Mucosa of rectum (tissue), 2 donors: ENCODE measurements at regions not wholly inside any gene's neighbourhood (a gene's known extent, or its start where the extent isn't known, plus 50 kb on each side); places are given as distances from the start of the nearest gene placed in this dataset.
A peak's percentile ranks its signal among the peaks of the same experiment; 100 is the strongest.

Experiments used
- H3K27ac ChIP-seq, 2 donors: one replicate each; pipeline ENCODE4 v1.7.0; 2013; ENCODE audit warnings: inconsistent platforms in 2 of 2, low read depth in 2 of 2, low read length in 2 of 2
- H3K27me3 ChIP-seq, 2 donors: one replicate each; pipeline ENCODE4 v1.7.0; 2013; ENCODE audit warnings: low read length in 2 of 2; ENCODE audit not compliant: control insufficient read depth in 2 of 2, insufficient read depth in 2 of 2
- H3K36me3 ChIP-seq, 2 donors: one replicate each; pipeline ENCODE4 v1.7.0; 2013; ENCODE audit warnings: low read length in 2 of 2; ENCODE audit not compliant: control insufficient read depth in 2 of 2, insufficient read depth in 2 of 2
- H3K4me1 ChIP-seq, 2 donors: one replicate each; pipeline ENCODE4 v1.7.0; 2013; ENCODE audit warnings: low read length in 2 of 2, mild to moderate bottlenecking in 1 of 2; ENCODE audit not compliant: control insufficient read depth in 2 of 2, insufficient read depth in 2 of 2
- H3K4me3 ChIP-seq, 2 donors: one replicate each; pipeline ENCODE4 v1.7.0; 2013; ENCODE audit warnings: low read length in 2 of 2
- H3K9ac ChIP-seq, 2 donors: one replicate each; pipeline ENCODE4 v1.7.0; 2013; ENCODE audit warnings: low read length in 2 of 2, low read depth in 1 of 2, mild to moderate bottlenecking in 1 of 2
- H3K9me3 ChIP-seq, 2 donors: one replicate each; pipeline ENCODE4 v1.7.0; 2013; ENCODE audit warnings: low read length in 2 of 2; ENCODE audit not compliant: control insufficient read depth in 2 of 2
- donor health status: healthy.
- donor health status: Normal muscosa, but diverticular disease.

DNA sequence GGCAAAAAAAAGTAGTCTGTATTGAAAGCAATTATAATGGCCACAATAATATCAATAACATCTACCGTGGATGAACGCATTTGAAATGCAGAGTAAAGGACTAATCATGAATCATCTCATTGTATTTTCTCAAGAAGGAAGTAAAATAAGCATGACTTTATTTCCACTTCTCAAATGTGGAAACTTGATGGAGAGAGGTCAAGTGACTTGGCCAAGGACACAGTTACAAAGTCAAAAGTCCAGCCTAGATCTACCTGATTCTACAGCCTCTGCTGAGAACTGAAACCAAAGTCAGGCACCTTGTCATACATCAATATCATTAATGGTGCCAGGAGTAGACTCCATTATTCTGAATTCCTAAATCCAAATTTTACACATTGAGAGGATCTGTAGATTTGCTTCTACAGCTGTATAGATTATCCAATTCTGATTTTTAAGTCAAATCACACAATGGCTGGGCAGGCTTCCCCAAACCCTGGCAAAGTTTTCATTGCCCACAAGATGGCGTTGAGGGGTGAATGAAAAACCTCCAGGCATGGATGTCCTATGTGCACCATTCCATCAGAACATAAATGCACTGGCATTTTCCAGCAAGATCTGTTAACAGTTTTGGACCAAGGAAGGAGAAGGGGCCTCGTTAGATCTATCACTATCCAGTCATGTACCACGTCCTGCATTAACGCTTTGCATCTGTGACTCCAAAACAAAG is 423.1 kb downstream of the MAFB start:
- no peaks in the 10 kb centered on the region for H3K9me3 ChIP-seq
- H3K4me1 ChIP-seq = peaks cover 0 to 4% of the 10 kb centered on the region in 2 donors
- no peak overlapping the region for H3K27ac ChIP-seq
- no peaks in the 10 kb centered on the region for H3K27me3 ChIP-seq
- no peak overlapping the region for H3K4me3 ChIP-seq
- no peaks in the 10 kb centered on the region for H3K36me3 ChIP-seq
- no peak overlapping the region for H3K9ac ChIP-seq

DNA sequence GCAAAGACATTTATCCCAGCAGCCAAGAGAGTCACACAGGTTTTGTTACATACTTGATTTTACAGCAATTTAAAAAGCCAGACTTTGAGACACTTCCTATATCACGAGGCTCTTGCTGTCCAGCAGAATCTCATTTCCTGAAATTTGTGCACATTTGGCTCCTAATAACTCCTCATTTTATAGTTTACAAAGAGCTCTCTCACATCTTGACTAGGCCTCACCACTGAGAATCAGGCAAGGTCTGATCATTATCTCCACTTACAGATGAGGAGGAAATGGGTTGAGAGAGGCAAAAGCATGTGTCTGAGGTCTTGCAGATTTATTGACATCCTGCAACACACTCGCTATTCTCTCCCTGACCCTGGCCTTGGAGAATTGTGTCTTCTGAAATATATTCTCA is 426.8 kb downstream of the MAFB start:
- no peaks in the 10 kb centered on the region for H3K36me3 ChIP-seq
- H3K27ac ChIP-seq = peak overlapping the region in 1 of 2 donors; percentile 4
- no peaks in the 10 kb centered on the region for H3K4me1 ChIP-seq
- H3K9me3 ChIP-seq = no peaks in the 10 kb centered on the region
- H3K4me3 ChIP-seq = no peak overlapping the region
- no peak overlapping the region for H3K9ac ChIP-seq
- H3K27me3 ChIP-seq = no peaks in the 10 kb centered on the region

DNA sequence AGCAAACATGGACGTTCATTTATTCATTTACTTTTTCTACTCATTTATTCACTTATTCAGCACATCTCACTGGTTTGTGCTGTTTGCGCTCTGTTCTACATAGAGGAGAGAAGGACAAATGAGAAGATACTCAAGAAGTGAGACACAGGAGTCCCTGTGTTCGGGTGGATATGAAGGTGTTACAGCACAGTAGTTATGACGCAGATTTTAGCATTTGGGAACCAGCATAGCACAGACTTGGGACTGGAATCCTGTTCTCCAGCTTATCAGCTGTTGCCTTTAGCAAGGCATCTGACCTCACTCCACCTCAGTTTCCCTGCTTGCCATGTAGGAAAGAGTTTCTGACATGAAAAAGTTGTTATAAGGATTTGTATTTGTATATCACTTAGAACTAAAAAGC is 430.1 kb downstream of the MAFB start:
- H3K27ac ChIP-seq = no peak overlapping the region
- H3K36me3 ChIP-seq = no peaks in the 10 kb centered on the region
- H3K4me1 ChIP-seq = no peaks in the 10 kb centered on the region
- no peaks in the 10 kb centered on the region for H3K9me3 ChIP-seq
- no peak overlapping the region for H3K9ac ChIP-seq
- peaks cover 0 to 4% of the 10 kb centered on the region in 2 donors for H3K27me3 ChIP-seq
- no peak overlapping the region for H3K4me3 ChIP-seq

DNA sequence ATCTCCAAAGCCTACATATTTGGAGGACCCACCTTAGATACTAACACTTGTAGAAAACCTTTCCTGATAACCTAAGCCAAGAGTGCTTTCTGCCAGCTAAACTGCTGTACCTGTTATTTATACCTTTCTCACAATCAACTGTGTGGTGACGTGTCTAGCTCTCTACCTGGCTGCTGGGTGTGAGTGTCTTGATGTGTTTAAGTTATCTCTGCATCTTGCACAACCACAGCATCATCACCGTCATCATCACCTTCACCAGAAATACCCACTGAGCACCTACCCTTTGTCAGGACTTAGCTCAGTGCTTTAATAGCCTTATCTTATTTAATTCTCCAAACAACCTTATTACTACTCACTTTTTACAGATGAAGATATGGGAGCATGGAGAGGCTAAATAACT is 431.3 kb downstream of the MAFB start:
- Histone ChIP-seq H3K9me3 (no peaks in the 10 kb centered on the region), H3K4me1 (no peaks in the 10 kb centered on the region), H3K27me3 (peaks cover 0 to 4% of the 10 kb centered on the region in 2 donors), H3K27ac (no peak overlapping the region), H3K9ac (no peak overlapping the region), H3K36me3 (no peaks in the 10 kb centered on the region), H3K4me3 (no peak overlapping the region)

DNA sequence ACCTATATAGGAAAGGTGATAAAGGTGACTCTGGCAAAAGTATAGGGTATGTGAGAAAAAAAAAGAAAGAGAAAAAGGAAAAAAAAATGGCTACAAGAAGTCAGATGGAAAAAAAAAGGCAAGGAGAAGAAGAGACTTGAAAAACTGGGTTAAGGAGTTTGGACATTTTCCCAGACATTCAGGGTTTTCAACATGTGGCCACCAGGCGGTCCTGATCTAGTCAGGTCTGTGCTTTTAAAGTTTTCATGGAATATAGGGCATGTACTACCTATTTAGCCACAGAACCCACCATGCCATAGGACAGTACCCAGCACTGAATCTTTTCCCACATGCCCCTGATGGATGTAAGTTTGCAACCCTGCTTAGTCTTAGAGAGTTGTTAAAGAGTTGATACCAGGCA is 433.7 kb downstream of the MAFB start:
- H3K9me3 ChIP-seq = no peaks in the 10 kb centered on the region
- no peaks in the 10 kb centered on the region for H3K4me1 ChIP-seq
- H3K27me3 ChIP-seq = peaks cover 0 to 4% of the 10 kb centered on the region in 2 donors
- H3K36me3 ChIP-seq = no peaks in the 10 kb centered on the region
- no peak overlapping the region for H3K27ac ChIP-seq
- no peak overlapping the region for H3K9ac ChIP-seq
- no peak overlapping the region for H3K4me3 ChIP-seq

DNA sequence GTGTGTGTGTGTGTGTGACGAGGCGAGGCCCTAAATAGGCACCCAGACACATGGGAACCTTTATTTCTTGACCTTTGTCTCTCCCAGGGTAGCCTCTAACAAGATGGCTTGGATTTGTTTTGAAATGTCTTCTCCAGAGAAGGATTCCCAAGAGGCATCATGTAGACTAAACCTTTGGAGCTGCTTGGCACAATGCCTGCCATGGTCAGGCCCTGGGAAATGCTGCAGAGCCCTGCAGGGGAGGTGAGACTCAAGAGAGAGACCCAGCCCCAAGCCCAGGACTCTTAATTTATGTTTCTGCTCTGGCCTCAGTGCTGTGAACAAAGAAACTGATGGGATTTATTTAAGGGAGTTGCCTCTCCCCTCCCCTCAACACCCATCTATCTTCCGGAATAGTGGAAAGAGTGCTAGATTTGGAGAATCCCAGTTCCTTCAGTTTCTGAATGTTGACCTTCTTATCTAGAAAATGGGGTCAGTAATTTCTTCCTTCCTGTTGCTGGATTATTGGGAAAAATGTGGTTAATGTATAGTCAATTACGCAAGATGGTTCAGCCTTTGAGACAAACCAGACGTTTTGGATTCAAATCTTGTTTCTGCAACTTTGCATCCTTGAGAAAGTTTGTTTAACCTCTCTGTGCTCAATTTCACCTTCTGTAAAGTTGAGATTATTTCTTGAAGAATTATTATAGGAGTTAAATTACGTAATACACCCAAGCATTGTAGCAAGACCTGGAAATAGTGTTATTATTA is 434.8 kb downstream of the MAFB start:
- Histone ChIP-seq H3K4me1 (no peaks in the 10 kb centered on the region), H3K9me3 (no peaks in the 10 kb centered on the region), H3K27me3 (peaks cover 0 to 4% of the 10 kb centered on the region in 2 donors)

DNA sequence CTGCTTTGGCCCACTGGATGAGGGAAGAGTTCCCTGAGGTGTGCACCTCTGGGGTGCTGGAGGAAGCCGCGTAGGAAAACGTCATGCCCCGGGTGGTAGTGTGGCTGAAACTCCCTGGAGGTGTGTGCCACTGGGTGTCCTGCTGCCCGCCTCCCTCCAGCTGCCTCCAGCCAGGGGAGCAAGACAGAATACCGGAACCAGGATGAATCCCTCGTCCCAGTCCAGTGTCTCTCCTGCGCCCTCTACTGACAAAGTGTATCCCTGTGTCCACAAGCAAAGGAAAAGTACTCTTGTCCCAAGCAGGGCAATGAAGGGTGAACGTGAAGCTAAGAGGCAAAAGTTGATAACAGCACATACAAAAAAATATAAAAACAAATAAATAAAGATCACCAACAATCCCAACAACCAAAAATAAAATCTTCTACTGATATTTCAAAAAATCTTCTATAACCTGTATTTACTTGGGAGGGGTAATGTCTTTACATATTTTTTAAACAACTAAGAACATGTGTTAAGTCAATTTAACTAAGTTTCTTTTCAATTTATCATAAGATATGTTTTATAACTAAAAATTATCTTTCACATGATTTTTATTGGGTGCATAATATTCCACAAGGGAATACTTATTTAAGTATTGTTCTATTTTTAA is 437.6 kb downstream of the MAFB start:
- H3K27ac ChIP-seq = no peak overlapping the region
- H3K9me3 ChIP-seq = no peaks in the 10 kb centered on the region
- H3K4me1 ChIP-seq = no peaks in the 10 kb centered on the region
- no peak overlapping the region for H3K4me3 ChIP-seq
- H3K36me3 ChIP-seq = no peaks in the 10 kb centered on the region
- no peak overlapping the region for H3K9ac ChIP-seq
- no peaks in the 10 kb centered on the region for H3K27me3 ChIP-seq

More for the DNA sequence above, 434.8 kb downstream of the MAFB start:
- Histone ChIP-seq H3K36me3 (no peaks in the 10 kb centered on the region), H3K9ac (no peak overlapping the region), H3K4me3 (no peak overlapping the region), H3K27ac (no peak overlapping the region)

DNA sequence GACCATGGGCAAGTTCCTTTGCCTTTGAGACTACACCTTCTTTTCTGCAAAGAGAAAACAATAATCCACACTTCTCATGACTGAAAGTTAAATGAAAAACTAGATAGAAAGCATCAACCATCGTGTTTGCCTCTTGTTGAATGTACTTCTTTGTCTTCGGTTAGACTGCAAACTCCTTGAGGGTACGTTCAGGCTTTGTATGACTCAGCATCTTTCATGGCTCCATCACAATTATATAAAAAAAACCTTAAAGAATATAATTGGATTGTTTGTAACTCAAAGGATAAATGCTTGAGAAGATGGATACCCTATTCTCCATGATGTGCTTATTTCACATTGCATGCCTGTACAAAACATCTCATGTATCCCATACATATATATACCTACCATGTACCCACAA is 439.2 kb downstream of the MAFB start:
- no peaks in the 10 kb centered on the region for H3K4me1 ChIP-seq
- no peak overlapping the region for H3K27ac ChIP-seq
- no peaks in the 10 kb centered on the region for H3K27me3 ChIP-seq

DNA sequence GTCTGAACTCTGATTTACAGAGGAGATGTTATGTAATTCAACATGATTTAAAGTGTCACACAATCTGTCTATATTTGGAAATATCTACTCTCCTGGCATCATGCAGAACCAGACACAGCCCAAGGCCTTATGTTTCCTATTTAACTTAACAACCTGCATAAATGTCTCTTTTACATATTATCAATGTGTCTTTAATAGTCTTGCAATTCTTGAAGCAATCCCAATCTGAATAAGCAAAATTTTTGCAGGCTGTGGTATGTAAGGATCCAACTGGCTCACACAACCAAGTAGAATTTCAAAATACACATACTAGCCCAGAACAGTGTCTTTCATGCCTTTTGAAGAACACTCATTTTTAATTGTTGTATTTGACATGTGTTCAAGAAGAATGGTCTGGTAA is 443.2 kb downstream of the MAFB start:
- Histone ChIP-seq H3K4me1 (no peaks in the 10 kb centered on the region), H3K9me3 (no peaks in the 10 kb centered on the region), H3K4me3 (no peak overlapping the region), H3K27me3 (no peaks in the 10 kb centered on the region), H3K27ac (no peak overlapping the region), H3K36me3 (no peaks in the 10 kb centered on the region), H3K9ac (no peak overlapping the region)

More for the DNA sequence above, 439.2 kb downstream of the MAFB start:
- Histone ChIP-seq H3K9me3 (no peaks in the 10 kb centered on the region), H3K4me3 (no peak overlapping the region), H3K9ac (no peak overlapping the region), H3K36me3 (no peaks in the 10 kb centered on the region)

DNA sequence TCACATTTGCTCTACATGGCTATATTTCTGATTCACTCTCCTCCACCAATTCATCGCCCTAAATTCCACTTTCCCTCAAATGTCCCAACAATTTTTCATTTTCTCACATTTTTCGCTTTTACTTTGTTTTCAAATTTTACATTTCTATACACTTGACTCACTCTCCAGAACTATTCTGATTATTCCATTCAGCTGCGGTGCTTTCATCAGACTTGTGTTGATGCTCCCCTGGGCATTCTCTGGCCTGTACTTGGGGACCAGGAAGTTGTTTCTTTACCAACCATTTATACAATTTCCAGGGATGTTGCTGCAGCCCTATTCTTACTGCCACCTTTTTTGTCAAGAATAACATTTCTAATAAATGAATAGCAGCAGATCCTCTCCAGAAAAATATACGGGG is 444.8 kb downstream of the MAFB start:
- H3K27ac ChIP-seq = no peak overlapping the region
- H3K36me3 ChIP-seq = no peaks in the 10 kb centered on the region
- H3K9me3 ChIP-seq = no peaks in the 10 kb centered on the region
- no peak overlapping the region for H3K4me3 ChIP-seq
- H3K4me1 ChIP-seq = no peaks in the 10 kb centered on the region
- no peak overlapping the region for H3K9ac ChIP-seq
- no peaks in the 10 kb centered on the region for H3K27me3 ChIP-seq
